GM12873 (cell line): ENCODE measurements at regions not wholly inside any gene's neighbourhood (a gene's known extent, or its start where the extent isn't known, plus 50 kb on each side); places are given as distances from the start of the nearest gene placed in this dataset.

ENCODE experiments used
- CTCF ChIP-seq: IDR thresholded peaks from 2 replicates; pipeline ENCODE4 v1.5.1; 2012; ENCODE audit warnings: low read depth, mild to moderate bottlenecking, moderate library complexity, low read length, control low read depth; ENCODE audit not compliant: insufficient read depth; ENCODE audit errors: missing control alignments

GRCh38 chr11:19342036-19342435 is 101.3 kb upstream of the E2F8 start:
- TF ChIP-seq CTCF: peak; percentile 9

GRCh38 chr11:19338375-19338774 is 97.6 kb upstream of the E2F8 start:
- no peak for TF ChIP-seq CTCF

GRCh38 chr11:19337779-19338178 is 97.0 kb upstream of the E2F8 start:
- no peak for TF ChIP-seq CTCF

GRCh38 chr11:19336331-19336730 is 95.6 kb upstream of the E2F8 start:
- no peak for TF ChIP-seq CTCF

GRCh38 chr11:19332476-19332875 is 91.7 kb upstream of the E2F8 start:
- no peak for TF ChIP-seq CTCF

GRCh38 chr11:19330416-19330815 is 89.7 kb upstream of the E2F8 start:
- TF ChIP-seq CTCF: no peak

GRCh38 chr11:19329970-19330369 is 89.2 kb upstream of the E2F8 start:
- no peak for TF ChIP-seq CTCF
